ENCODE measurements at regions not wholly inside any gene's neighbourhood (a gene's known extent, or its start where the extent isn't known, plus 50 kb on each side); places are given as distances from the start of the nearest gene placed in this dataset.

DNA sequence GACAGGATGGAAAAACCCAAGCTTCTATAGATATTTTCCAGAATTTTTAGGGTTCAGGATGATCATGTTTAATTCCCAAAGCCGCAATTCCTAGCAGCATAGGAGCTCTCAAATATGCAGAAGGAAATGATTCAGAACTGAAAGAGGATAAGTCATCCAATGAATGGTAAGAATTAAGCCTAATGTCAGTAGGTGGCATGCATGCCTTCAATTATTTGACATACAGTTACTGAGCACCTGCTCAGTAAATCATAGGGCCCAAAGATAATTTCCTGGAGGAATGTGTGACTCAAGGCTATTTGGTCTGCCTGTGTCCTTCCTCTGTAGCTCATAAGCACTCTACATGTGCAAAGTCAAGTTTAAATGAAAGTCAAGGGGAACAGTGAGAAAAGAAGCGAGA is 116.8 kb upstream of the SLC38A4 start:
- Histone ChIP-seq H3K9me3 (ENCODE audit: low read length) (no peaks in the 10 kb centered on the region), H3K27me3 (ENCODE audit: insufficient read depth, low read length, poor library complexity, severe bottlenecking) (no peaks in the 10 kb centered on the region), H3K27ac (ENCODE audit: low read depth, low read length) (no peak overlapping the region), H3K36me3 (ENCODE audit: insufficient read depth, low read length) (no peaks in the 10 kb centered on the region), H3K4me3 (ENCODE audit: low read length) (no peak overlapping the region), H3K4me1 (ENCODE audit: insufficient read depth, low read length) (no peaks in the 10 kb centered on the region)
- Mint-ChIP-seq H3K4me1 (no peaks in the 10 kb centered on the region), H3K36me3 (no peaks in the 10 kb centered on the region), H3K9me3 (no peaks in the 10 kb centered on the region), H3K27ac (no peak overlapping the region), H3K4me3 (no peak overlapping the region), H3K27me3 (peaks cover 5 to 8% of the 10 kb centered on the region in 2 donors)
- ChIA-PET CTCF (no interaction called here), POLR2A (no interaction called here)
- DNase-seq, result no peak

DNA sequence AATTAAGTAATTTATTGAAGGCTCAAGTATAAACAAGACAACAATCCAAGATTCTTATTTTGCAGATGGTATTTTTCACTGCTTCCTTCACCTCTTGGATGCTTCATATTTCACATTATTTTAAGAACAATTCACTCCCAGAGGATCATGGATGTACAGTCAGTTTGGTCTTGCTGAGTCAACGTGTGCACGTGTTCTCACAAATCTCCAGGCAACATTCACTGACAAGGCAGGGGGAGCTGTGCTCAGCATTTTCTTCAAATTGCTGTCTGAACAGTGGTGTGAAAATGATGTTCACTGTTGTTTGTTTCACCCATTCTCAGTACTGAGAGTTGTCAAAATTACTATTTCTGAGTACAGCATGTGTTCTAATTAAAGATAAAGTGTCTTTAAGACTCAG is 118.3 kb upstream of the SLC38A4 start:
- no peak for DNase-seq
- Histone ChIP-seq H3K27me3 (ENCODE audit: insufficient read depth, low read length, poor library complexity, severe bottlenecking) (no peaks in the 10 kb centered on the region), H3K27ac (ENCODE audit: low read depth, low read length) (no peak overlapping the region), H3K4me1 (ENCODE audit: insufficient read depth, low read length) (no peaks in the 10 kb centered on the region), H3K9me3 (ENCODE audit: low read length) (no peaks in the 10 kb centered on the region), H3K4me3 (ENCODE audit: low read length) (no peak overlapping the region), H3K36me3 (ENCODE audit: insufficient read depth, low read length) (no peaks in the 10 kb centered on the region)
- Mint-ChIP-seq H3K36me3 (no peaks in the 10 kb centered on the region), H3K4me1 (no peaks in the 10 kb centered on the region), H3K27me3 (peaks cover 4 to 8% of the 10 kb centered on the region in 2 donors), H3K4me3 (no peak overlapping the region), H3K9me3 (no peaks in the 10 kb centered on the region), H3K27ac (no peak overlapping the region)
- ChIA-PET CTCF (no interaction called here), POLR2A (no interaction called here)

GRCh38 chr12:46944771-46945170 is 119.0 kb upstream of the SLC38A4 start:
- no peak for DNase-seq
- no peaks in the 10 kb centered on the region for H3K4me1 ChIP-seq (ENCODE audit: insufficient read depth, low read length)
- no peak overlapping the region for H3K4me3 ChIP-seq (ENCODE audit: low read length)
- H3K27me3 ChIP-seq (ENCODE audit: insufficient read depth, low read length, poor library complexity, severe bottlenecking), result no peaks in the 10 kb centered on the region
- H3K36me3 Mint-ChIP-seq, result no peaks in the 10 kb centered on the region
- no peak overlapping the region for H3K27ac Mint-ChIP-seq
- H3K36me3 ChIP-seq (ENCODE audit: insufficient read depth, low read length), result no peaks in the 10 kb centered on the region
- no peaks in the 10 kb centered on the region for H3K9me3 ChIP-seq (ENCODE audit: low read length)
- H3K9me3 Mint-ChIP-seq, result no peaks in the 10 kb centered on the region
- H3K27me3 Mint-ChIP-seq, result peaks cover 4 to 8% of the 10 kb centered on the region in 2 donors
- no peak overlapping the region for H3K4me3 Mint-ChIP-seq
- H3K27ac ChIP-seq (ENCODE audit: low read depth, low read length), result no peak overlapping the region
- H3K4me1 Mint-ChIP-seq, result no peaks in the 10 kb centered on the region
- POLR2A ChIA-PET, result no interaction called here
- CTCF ChIA-PET, result no interaction called here

- H3K9me3 ChIP-seq (ENCODE audit: low read length), result no peaks in the 10 kb centered on the region
- H3K4me1 Mint-ChIP-seq, result no peaks in the 10 kb centered on the region
- H3K27me3 Mint-ChIP-seq, result peaks cover 6 to 8% of the 10 kb centered on the region in 2 donors
- DNase-seq, result no peak
- no peak overlapping the region for H3K4me3 Mint-ChIP-seq
- H3K27ac Mint-ChIP-seq, result no peak overlapping the region
- CTCF ChIA-PET, result no interaction called here
- H3K36me3 ChIP-seq (ENCODE audit: insufficient read depth, low read length), result no peaks in the 10 kb centered on the region
- no peaks in the 10 kb centered on the region for H3K4me1 ChIP-seq (ENCODE audit: insufficient read depth, low read length)
- no peak overlapping the region for H3K4me3 ChIP-seq (ENCODE audit: low read length)
- H3K27ac ChIP-seq (ENCODE audit: low read depth, low read length), result no peak overlapping the region
- no peaks in the 10 kb centered on the region for H3K27me3 ChIP-seq (ENCODE audit: insufficient read depth, low read length, poor library complexity, severe bottlenecking)
- H3K9me3 Mint-ChIP-seq, result no peaks in the 10 kb centered on the region
- no peaks in the 10 kb centered on the region for H3K36me3 Mint-ChIP-seq
- POLR2A ChIA-PET, result no interaction called here
These were observed 119.8 kb upstream of the SLC38A4 start for GRCh38 chr12:46945591-46945990.

DNA sequence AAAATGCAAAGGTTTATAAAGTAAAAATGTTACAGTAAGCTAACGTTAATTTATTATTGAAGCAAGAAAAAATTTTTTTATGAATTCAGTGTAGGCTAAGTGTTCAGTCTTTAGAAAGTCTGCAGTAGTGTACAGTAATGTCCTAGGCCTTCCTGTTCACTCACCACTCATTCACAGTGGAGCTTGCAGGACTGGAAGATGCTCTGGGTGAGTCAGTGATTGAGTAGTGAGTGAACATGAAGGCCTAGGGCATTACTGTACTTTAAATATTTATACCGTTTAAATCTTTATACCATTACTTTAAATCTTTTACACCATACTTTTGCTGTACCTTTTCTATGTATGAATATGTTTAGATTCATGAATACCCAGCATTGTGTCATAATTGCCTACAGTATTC is 120.3 kb upstream of the SLC38A4 start:
- Histone ChIP-seq H3K27ac (ENCODE audit: low read depth, low read length) (no peak overlapping the region), H3K9me3 (ENCODE audit: low read length) (no peaks in the 10 kb centered on the region), H3K4me3 (ENCODE audit: low read length) (no peak overlapping the region), H3K27me3 (ENCODE audit: insufficient read depth, low read length, poor library complexity, severe bottlenecking) (no peaks in the 10 kb centered on the region), H3K4me1 (ENCODE audit: insufficient read depth, low read length) (no peaks in the 10 kb centered on the region), H3K36me3 (ENCODE audit: insufficient read depth, low read length) (no peaks in the 10 kb centered on the region)
- ChIA-PET POLR2A (no interaction called here), CTCF (no interaction called here)
- Mint-ChIP-seq H3K4me3 (no peak overlapping the region), H3K36me3 (no peaks in the 10 kb centered on the region), H3K27ac (no peak overlapping the region), H3K27me3 (peaks cover 6 to 8% of the 10 kb centered on the region in 2 donors), H3K4me1 (no peaks in the 10 kb centered on the region), H3K9me3 (no peaks in the 10 kb centered on the region)
- DNase-seq, result no peak

- no peak overlapping the region for H3K27ac Mint-ChIP-seq
- no peaks in the 10 kb centered on the region for H3K36me3 ChIP-seq (ENCODE audit: insufficient read depth, low read length)
- no peaks in the 10 kb centered on the region for H3K27me3 ChIP-seq (ENCODE audit: insufficient read depth, low read length, poor library complexity, severe bottlenecking)
- H3K9me3 ChIP-seq (ENCODE audit: low read length), result no peaks in the 10 kb centered on the region
- ChIA-PET CTCF (no interaction called here), POLR2A (no interaction called here)
- H3K4me1 ChIP-seq (ENCODE audit: insufficient read depth, low read length), result no peaks in the 10 kb centered on the region
- no peaks in the 10 kb centered on the region for H3K9me3 Mint-ChIP-seq
- no peak overlapping the region for H3K27ac ChIP-seq (ENCODE audit: low read depth, low read length)
- H3K27me3 Mint-ChIP-seq, result peaks cover 8 to 22% of the 10 kb centered on the region in 2 donors
- no peaks in the 10 kb centered on the region for H3K4me1 Mint-ChIP-seq
- no peaks in the 10 kb centered on the region for H3K36me3 Mint-ChIP-seq
- DNase-seq, result no peak
- H3K4me3 Mint-ChIP-seq, result no peak overlapping the region
- H3K4me3 ChIP-seq (ENCODE audit: low read length), result no peak overlapping the region
These were observed 123.2 kb upstream of the SLC38A4 start for GRCh38 chr12:46948936-46949545.

DNA sequence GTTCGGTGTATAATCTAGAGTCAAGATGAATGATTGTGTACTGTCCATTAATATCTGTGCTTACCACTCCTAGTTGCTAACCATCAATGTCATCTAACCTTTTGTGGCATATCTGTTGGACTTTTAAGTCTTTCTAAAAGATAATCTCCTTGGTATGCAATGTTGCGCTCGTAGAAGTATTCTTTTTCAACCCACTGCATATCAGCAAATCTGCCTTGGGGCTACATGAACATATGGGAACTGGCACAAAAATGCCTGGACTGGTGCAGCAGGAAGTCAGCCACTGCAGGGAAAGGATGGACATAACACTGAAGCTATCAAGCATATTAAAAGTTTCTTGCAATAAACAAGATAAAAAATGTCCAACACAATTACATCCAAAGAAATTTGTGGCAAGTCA is 124.3 kb upstream of the SLC38A4 start:
- no peaks in the 10 kb centered on the region for H3K9me3 Mint-ChIP-seq

DNA sequence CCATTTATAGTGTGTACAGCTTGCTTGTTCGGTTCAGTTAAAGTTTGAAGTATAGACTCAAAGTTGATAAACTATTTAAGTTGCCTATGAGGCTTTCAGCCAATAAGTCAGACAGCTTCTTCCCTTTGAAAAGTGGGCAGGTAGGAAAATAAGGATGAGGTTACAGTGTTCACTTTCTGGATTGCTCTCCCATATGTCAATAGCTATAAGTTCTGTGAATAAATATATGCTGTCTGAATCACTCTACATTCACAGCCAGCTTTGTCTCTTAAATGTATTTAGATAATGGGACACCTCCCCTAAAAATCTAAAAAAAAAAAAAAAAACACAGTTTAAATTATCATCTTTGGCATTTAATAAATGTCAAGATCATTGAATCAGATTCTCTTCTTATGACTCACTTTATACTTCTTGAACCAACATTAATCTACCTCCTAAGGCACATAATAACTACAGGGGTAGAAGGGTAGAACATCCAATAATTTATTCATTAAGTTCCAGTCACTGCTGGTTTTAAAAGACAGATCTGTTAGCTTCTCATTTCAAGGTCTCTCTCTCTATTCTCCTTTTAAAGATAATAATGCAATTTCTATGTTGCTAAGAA is 126.4 kb upstream of the PCED1B start:
- Mint-ChIP-seq H3K4me3 (no peak overlapping the region), H3K9me3 (no peaks in the 10 kb centered on the region), H3K27ac (no peak overlapping the region), H3K36me3 (no peaks in the 10 kb centered on the region), H3K27me3 (peaks cover 14 to 43% of the 10 kb centered on the region in 2 donors), H3K4me1 (no peaks in the 10 kb centered on the region)
- no peak overlapping the region for H3K27ac ChIP-seq (ENCODE audit: low read depth, low read length)
- H3K9me3 ChIP-seq (ENCODE audit: low read length), result no peaks in the 10 kb centered on the region
- POLR2A ChIA-PET, result no interaction called here
- no peaks in the 10 kb centered on the region for H3K4me1 ChIP-seq (ENCODE audit: insufficient read depth, low read length)
- H3K4me3 ChIP-seq (ENCODE audit: low read length), result no peak overlapping the region
- H3K36me3 ChIP-seq (ENCODE audit: insufficient read depth, low read length), result no peaks in the 10 kb centered on the region
- H3K27me3 ChIP-seq (ENCODE audit: insufficient read depth, low read length, poor library complexity, severe bottlenecking), result no peaks in the 10 kb centered on the region
- CTCF ChIA-PET, result no interaction called here
- DNase-seq, result no peak

More for the DNA sequence above, 124.3 kb upstream of the SLC38A4 start:
- Histone ChIP-seq H3K27me3 (ENCODE audit: insufficient read depth, low read length, poor library complexity, severe bottlenecking) (no peaks in the 10 kb centered on the region), H3K36me3 (ENCODE audit: insufficient read depth, low read length) (no peaks in the 10 kb centered on the region), H3K9me3 (ENCODE audit: low read length) (no peaks in the 10 kb centered on the region), H3K4me1 (ENCODE audit: insufficient read depth, low read length) (no peaks in the 10 kb centered on the region), H3K27ac (ENCODE audit: low read depth, low read length) (no peak overlapping the region), H3K4me3 (ENCODE audit: low read length) (no peak overlapping the region)
- no peak overlapping the region for H3K4me3 Mint-ChIP-seq
- peaks cover 9 to 25% of the 10 kb centered on the region in 2 donors for H3K27me3 Mint-ChIP-seq
- no peaks in the 10 kb centered on the region for H3K4me1 Mint-ChIP-seq
- no peak overlapping the region for H3K27ac Mint-ChIP-seq
- no peak for DNase-seq
- CTCF ChIA-PET, result no interaction called here
- H3K36me3 Mint-ChIP-seq, result no peaks in the 10 kb centered on the region
- POLR2A ChIA-PET, result no interaction called here
